ENCODE measurements at regions not wholly inside any gene's neighbourhood (a gene's known extent, or its start where the extent isn't known, plus 50 kb on each side); places are given as distances from the start of the nearest gene placed in this dataset.

DNA sequence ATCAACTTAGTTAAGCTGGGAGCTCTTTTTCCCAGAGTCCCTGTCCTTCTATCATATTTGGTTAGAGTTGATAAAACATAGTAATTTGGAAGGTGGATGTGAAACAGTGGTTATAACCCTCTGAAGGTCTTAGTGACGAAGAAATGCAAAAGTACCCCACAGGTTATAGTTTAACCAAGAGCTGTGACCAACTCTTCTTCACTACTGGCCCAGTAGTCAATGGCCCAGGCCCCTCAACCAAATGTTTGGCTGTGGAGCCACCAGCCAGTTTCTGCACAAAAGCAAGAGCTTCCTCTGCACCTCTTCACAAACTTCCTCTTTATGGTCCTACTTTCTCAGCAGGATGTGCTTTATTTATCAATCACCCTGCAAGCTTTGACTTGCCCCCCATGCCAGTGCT, 132.6 kb downstream of the BMP4 start:
- H3K9me3 ChIP-seq (ENCODE audit: control extremely low read depth in 1 of 3, control insufficient read depth in 2 of 3, insufficient read depth in 1 of 3, low read length in 2 of 3): no peaks in the 10 kb centered on the region
- H3K27ac Mint-ChIP-seq: no peak overlapping the region
- CTCF ChIA-PET: no interaction called here
- H3K4me1 ChIP-seq (ENCODE audit: control insufficient read depth in 2 of 2, insufficient read depth in 2 of 2, low read length in 2 of 2): no peaks in the 10 kb centered on the region
- H4K20me1 ChIP-seq (ENCODE audit: control insufficient read depth, insufficient read depth, low read length, poor library complexity, severe bottlenecking): no peaks in the 10 kb centered on the region
- no peak overlapping the region for H3K4me3 Mint-ChIP-seq
- no peaks in the 10 kb centered on the region for H3K4me1 Mint-ChIP-seq
- no peak overlapping the region for H2AFZ ChIP-seq (ENCODE audit: insufficient read depth, low read depth, low read length, poor library complexity, severe bottlenecking)
- H3K9ac ChIP-seq (ENCODE audit: low read length): no peak overlapping the region
- no peaks in the 10 kb centered on the region for H3K79me2 ChIP-seq (ENCODE audit: control insufficient read depth, insufficient read depth, low read length)
- no peak overlapping the region for H3K4me3 ChIP-seq (ENCODE audit: control extremely low read depth in 1 of 5, extremely low read depth in 1 of 5, insufficient read depth in 1 of 5, low read depth in 2 of 5, low read length in 4 of 5)
- intact Hi-C loops (cut with micrococcal nuclease): no loop called here
- H3K36me3 ChIP-seq (replicated peaks in 1 of 2; ENCODE audit: control extremely low read depth in 1 of 2, control insufficient read depth in 1 of 2, extremely low read depth in 1 of 2, insufficient read depth in 2 of 2, low read length in 1 of 2): no peaks in the 10 kb centered on the region
- no CpG with 5 or more reads among the region's 1 CpG for WGBS (ENCODE audit: insufficient coverage)
- H3K9me3 Mint-ChIP-seq (ENCODE audit: insufficient read depth): peaks cover 2% of the 10 kb centered on the region
- H3K27me3 Mint-ChIP-seq: no peaks in the 10 kb centered on the region
- DNase-seq (no peak), ATAC-seq (ENCODE audit: low read depth) (no peak)
- POLR2A ChIA-PET: no interaction called here
- H3K27ac ChIP-seq (ENCODE audit: low read length in 2 of 2): no peak overlapping the region
- H3K27me3 ChIP-seq (replicated peaks in 1 of 4; ENCODE audit: control extremely low read depth in 1 of 4, control insufficient read depth in 3 of 4, insufficient read depth in 4 of 4, low read length in 3 of 4): no peaks in the 10 kb centered on the region
- TF ChIP-seq, protein P1, sequence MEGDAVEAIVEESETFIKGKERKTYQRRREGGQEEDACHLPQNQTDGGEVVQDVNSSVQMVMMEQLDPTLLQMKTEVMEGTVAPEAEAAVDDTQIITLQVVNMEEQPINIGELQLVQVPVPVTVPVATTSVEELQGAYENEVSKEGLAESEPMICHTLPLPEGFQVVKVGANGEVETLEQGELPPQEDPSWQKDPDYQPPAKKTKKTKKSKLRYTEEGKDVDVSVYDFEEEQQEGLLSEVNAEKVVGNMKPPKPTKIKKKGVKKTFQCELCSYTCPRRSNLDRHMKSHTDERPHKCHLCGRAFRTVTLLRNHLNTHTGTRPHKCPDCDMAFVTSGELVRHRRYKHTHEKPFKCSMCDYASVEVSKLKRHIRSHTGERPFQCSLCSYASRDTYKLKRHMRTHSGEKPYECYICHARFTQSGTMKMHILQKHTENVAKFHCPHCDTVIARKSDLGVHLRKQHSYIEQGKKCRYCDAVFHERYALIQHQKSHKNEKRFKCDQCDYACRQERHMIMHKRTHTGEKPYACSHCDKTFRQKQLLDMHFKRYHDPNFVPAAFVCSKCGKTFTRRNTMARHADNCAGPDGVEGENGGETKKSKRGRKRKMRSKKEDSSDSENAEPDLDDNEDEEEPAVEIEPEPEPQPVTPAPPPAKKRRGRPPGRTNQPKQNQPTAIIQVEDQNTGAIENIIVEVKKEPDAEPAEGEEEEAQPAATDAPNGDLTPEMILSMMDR (IDR thresholded peaks at IDR 0.05): no peak
- TF ChIP-seq EZH2 (IDR thresholded peaks at IDR 0.05; ENCODE audit: borderline replicate concordance, insufficient read depth, low read depth, low read length, poor library complexity, severe bottlenecking): no peak
- H3K4me2 ChIP-seq (replicated peaks; ENCODE audit: low read depth, low read length, poor library complexity, severe bottlenecking): no peak overlapping the region

DNA sequence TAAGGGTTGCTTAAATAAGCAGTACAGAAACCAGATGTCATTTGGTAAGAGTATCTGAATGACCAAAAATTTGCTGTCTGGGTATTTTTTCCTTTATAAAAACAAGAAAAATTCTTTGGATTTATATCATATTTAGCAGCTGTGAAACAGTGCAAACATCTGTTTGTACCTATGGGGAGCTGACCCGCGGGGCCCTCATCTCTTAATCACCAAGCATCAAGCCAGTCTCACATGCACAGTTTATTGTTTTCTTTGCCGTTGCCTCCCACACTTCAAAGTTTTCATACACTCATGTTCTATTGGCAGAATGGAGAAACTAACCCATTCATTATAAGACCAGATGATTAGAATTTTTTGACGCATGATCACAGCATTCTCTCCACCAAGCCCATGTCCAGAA, 142.2 kb downstream of the BMP4 start:
- no peaks in the 10 kb centered on the region for H3K4me1 Mint-ChIP-seq
- Histone ChIP-seq H3K79me2 (ENCODE audit: control insufficient read depth, insufficient read depth, low read length) (no peaks in the 10 kb centered on the region), H3K27me3 (replicated peaks in 1 of 4; ENCODE audit: control extremely low read depth in 1 of 4, control insufficient read depth in 3 of 4, insufficient read depth in 4 of 4, low read length in 3 of 4) (no peaks in the 10 kb centered on the region), H3K27ac (ENCODE audit: low read length in 2 of 2) (no peak overlapping the region), H3K9ac (ENCODE audit: low read length) (no peak overlapping the region), H3K4me2 (replicated peaks; ENCODE audit: low read depth, low read length, poor library complexity, severe bottlenecking) (no peak overlapping the region), H3K9me3 (ENCODE audit: control extremely low read depth in 1 of 3, control insufficient read depth in 2 of 3, insufficient read depth in 1 of 3, low read length in 2 of 3) (no peaks in the 10 kb centered on the region), H3K4me1 (ENCODE audit: control insufficient read depth in 2 of 2, insufficient read depth in 2 of 2, low read length in 2 of 2) (no peaks in the 10 kb centered on the region), H3K36me3 (replicated peaks in 1 of 2; ENCODE audit: control extremely low read depth in 1 of 2, control insufficient read depth in 1 of 2, extremely low read depth in 1 of 2, insufficient read depth in 2 of 2, low read length in 1 of 2) (no peaks in the 10 kb centered on the region), H3K4me3 (ENCODE audit: control extremely low read depth in 1 of 5, extremely low read depth in 1 of 5, insufficient read depth in 1 of 5, low read depth in 2 of 5, low read length in 4 of 5) (no peak overlapping the region), H4K20me1 (ENCODE audit: control insufficient read depth, insufficient read depth, low read length, poor library complexity, severe bottlenecking) (no peaks in the 10 kb centered on the region), H2AFZ (ENCODE audit: insufficient read depth, low read depth, low read length, poor library complexity, severe bottlenecking) (no peak overlapping the region)
- peaks cover 3% of the 10 kb centered on the region for H3K27me3 Mint-ChIP-seq
- ChIA-PET POLR2A (no interaction called here), CTCF (no interaction called here)
- no peaks in the 10 kb centered on the region for H3K9me3 Mint-ChIP-seq (ENCODE audit: insufficient read depth)
- no peak overlapping the region for H3K27ac Mint-ChIP-seq
- no peak overlapping the region for H3K4me3 Mint-ChIP-seq
- DNase-seq (no peak), ATAC-seq (ENCODE audit: low read depth) (no peak)
- intact Hi-C loops (cut with micrococcal nuclease): no loop called here
- WGBS (ENCODE audit: insufficient coverage): 80% methylated on average over 2 of the region's 4 CpGs
- no peak for TF ChIP-seq EZH2 (IDR thresholded peaks at IDR 0.05; ENCODE audit: borderline replicate concordance, insufficient read depth, low read depth, low read length, poor library complexity, severe bottlenecking)
- TF ChIP-seq, protein P1 (IDR thresholded peaks at IDR 0.05): no peak

Measured in B cell (primary cell).